HUDEP-2 (cell line): ENCODE measurements at regions not wholly inside any gene's neighbourhood (a gene's known extent, or its start where the extent isn't known, plus 50 kb on each side); places are given as distances from the start of the nearest gene placed in this dataset.

Experiments used
- DNase-seq, 76 experiments: peaks; one replicate each; lab custom pipeline; 2025; ENCODE audit not compliant: unreplicated experiment in 76 of 76; lab: John Stamatoyannopoulos, UW

GRCh38 chr4:95985791-95986550, 146.1 kb downstream of the PDHA2 start:
- DNase-seq: no peak

GRCh38 chr4:95987851-95988250, 148.0 kb downstream of the PDHA2 start:
- no peak for DNase-seq

GRCh38 chr4:95998311-95998710, 158.4 kb downstream of the PDHA2 start:
- DNase-seq: no peak

GRCh38 chr4:96003951-96004740, 164.3 kb downstream of the PDHA2 start:
- no peak for DNase-seq

- no peak for DNase-seq
Observed at GRCh38 chr4:96009427-96010119, 169.7 kb downstream of the PDHA2 start.

- DNase-seq: no peak
Observed at GRCh38 chr4:96012687-96013086, 172.8 kb downstream of the PDHA2 start.

GRCh38 chr4:96016634-96017299, 176.9 kb downstream of the PDHA2 start:
- DNase-seq: no peak

GRCh38 chr4:96025011-96025410, 185.1 kb downstream of the PDHA2 start:
- no peak for DNase-seq

- DNase-seq: peak in 1 of 76 experiments; percentile 4
Observed at GRCh38 chr4:96035727-96036126, 195.8 kb downstream of the PDHA2 start.

GRCh38 chr4:96036781-96037180, 196.9 kb downstream of the PDHA2 start:
- no peak for DNase-seq

GRCh38 chr4:96037705-96038104, 197.8 kb downstream of the PDHA2 start:
- no peak for DNase-seq

- no peak for DNase-seq
Observed at GRCh38 chr4:96039217-96039616, 199.3 kb downstream of the PDHA2 start.

GRCh38 chr4:96039803-96040436, 200.0 kb downstream of the PDHA2 start:
- no peak for DNase-seq

- DNase-seq: no peak
Observed at GRCh38 chr4:96044971-96045370, 205.1 kb downstream of the PDHA2 start.

- peak in 7 of 76 experiments; percentile 1 to 53 (median 13) for DNase-seq
Observed at GRCh38 chr4:96052827-96053226, 212.9 kb downstream of the PDHA2 start.

GRCh38 chr4:96056346-96056934, 216.5 kb downstream of the PDHA2 start:
- no peak for DNase-seq

- DNase-seq: no peak
Observed at GRCh38 chr4:96063639-96064038, 223.7 kb downstream of the PDHA2 start.

- DNase-seq: no peak
Observed at GRCh38 chr4:96073461-96073860, 233.6 kb downstream of the PDHA2 start.

GRCh38 chr4:96092151-96092705, 252.3 kb downstream of the PDHA2 start:
- no peak for DNase-seq

GRCh38 chr4:96093057-96093456, 253.2 kb downstream of the PDHA2 start:
- DNase-seq: no peak
